Activated T-cell treated with anti-CD3 and anti-CD28 coated beads, Interleukin-2, amount 50 U/mL, for 48 hours (primary cell): ENCODE measurements at regions not wholly inside any gene's neighbourhood (a gene's known extent, or its start where the extent isn't known, plus 50 kb on each side); places are given as distances from the start of the nearest gene placed in this dataset.

Experiments
- DNase-seq, 2 experiments: peaks; one replicate each; pipeline ENCODE4 v3.0.0-alpha.2; 2020

DNA sequence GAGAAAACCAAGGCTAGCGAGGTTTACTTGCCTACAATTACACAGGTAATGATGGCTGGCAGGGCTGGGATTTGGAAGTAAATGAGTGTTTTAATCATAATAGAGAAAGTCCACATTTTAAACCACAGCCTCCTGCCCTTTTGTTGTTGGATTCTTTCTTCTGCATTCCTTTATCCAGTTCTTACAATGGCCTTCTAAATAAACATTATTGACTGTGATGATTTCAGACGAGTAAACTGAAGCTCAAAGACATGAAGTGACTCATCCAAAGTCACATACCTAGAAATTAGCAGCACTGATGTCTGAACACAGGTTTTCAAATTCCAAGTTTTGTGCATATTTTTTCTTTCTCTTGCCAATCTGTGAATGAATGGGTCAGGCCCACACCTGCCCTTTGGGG is 51.2 kb upstream of the C1QTNF7 start:
- DNase-seq, result no peak
